Stimulated activated CD4-positive, alpha-beta T cell treated with anti-CD3 and anti-CD28 coated beads, TNF-alpha, amount 100 ng/mL, for 48 hours (primary cell): ENCODE measurements at regions not wholly inside any gene's neighbourhood (a gene's known extent, or its start where the extent isn't known, plus 50 kb on each side); places are given as distances from the start of the nearest gene placed in this dataset.

Experiments used
- DNase-seq, 3 donors: peaks; one replicate each; pipeline ENCODE4 v3.0.0-alpha.2; 2020; ENCODE audit warnings: low read depth in 3 of 3

GRCh38 chr3:23046536-23046935 is 156.6 kb upstream of the UBE2E2 start:
- no peak for DNase-seq

- DNase-seq = no peak
These were observed 151.6 kb upstream of the UBE2E2 start for GRCh38 chr3:23051240-23052140.

GRCh38 chr3:23052208-23052607 is 150.9 kb upstream of the UBE2E2 start:
- DNase-seq = no peak

DNA sequence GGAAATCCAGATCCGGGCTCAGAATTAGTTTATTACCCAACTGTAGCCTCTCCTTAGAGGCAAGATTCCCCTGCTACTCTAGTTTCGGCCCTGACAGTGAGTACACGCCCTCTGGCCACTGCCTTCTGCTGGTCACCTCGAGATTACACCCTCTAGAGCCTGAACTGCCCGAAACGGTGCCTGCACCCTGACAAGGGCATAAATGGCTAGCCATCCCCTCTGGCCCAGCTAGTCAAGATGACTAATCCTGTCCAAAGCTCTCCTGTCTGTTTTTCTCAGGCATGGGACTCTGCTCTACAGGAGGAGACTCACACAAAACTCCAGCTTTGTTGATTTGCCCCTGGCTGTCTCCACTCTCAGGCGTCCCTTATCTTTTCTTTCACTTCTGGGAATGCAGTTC is 150.5 kb upstream of the UBE2E2 start:
- no peak for DNase-seq

- DNase-seq = no peak
These were observed 147.3 kb upstream of the UBE2E2 start for GRCh38 chr3:23055733-23056376.

DNA sequence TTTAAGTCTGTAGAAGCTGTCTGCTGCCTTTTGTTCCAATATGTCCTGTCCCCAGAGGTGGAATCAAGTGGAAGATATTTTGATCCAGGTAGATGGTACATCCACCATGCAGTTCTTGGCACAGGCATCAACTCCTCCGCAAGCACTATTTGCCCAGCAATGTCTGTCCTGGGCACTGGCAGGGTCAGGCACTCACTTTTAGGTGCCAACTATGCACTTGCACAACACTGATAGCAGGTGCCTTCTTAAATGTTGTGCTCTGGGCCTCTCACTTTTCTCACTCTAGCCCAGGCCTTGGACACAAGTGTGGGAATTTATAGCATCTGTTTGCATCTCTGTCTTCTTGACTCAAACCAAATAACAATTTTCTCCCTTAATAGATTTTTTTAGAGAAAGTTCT is 140.5 kb upstream of the UBE2E2 start:
- DNase-seq = no peak

DNA sequence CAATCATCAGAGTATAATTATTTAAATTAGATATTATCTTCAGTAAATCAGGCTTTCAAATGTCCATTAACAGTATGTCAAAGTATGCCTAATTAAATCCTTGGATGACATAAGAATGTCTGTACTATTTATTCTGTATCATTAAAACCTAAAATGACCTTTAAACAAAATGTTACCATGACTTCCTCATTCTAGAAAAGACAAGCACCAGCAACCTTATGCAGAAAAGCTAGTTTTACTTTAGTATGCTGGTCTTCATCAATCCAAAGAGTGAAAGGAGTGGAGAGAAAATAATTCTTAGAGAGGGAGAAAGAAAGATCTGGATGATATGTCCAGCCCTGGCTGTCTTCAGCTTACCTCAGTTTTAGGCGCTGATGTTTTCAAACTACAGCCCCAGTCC is 140.1 kb upstream of the UBE2E2 start:
- no peak for DNase-seq

DNA sequence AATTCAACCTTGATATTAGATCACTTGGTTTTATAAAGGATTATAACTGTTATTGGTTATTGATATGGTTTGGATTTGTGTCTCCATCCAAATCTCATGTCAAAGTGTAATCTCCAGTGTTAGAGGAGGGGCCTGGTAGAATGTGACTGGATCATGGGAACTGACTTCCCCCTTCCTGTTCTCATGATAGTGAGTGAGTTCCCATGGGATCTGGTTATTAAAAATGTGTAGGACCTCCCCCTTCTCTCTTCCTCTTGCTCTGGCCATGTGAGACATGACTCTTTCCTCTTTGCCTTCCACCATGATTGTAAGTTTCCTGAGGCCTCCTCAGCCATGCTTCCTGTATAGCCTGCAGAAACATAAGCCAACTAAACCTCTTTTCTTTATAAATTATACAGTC is 136.0 kb upstream of the UBE2E2 start:
- DNase-seq = no peak

- DNase-seq = no peak
These were observed 135.0 kb upstream of the UBE2E2 start for GRCh38 chr3:23068016-23068728.

DNA sequence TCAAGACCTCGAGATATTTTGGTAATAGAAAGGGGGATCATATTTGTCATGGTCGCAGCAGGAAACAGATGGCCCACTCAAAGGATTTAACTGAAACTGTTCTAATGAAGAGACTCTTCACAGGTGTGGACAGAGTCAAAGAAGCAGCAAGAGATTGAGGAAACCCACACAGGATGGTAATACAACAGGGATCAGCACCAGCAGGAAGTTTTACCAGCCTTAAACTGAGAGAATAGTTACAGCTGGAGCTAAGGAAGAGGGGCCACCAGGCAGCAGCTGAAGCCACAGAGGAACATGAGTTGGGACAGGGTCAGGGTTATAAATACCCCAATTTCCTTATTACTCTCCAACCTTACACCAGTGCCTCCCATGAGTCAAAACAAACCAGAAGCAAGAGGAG is 131.8 kb upstream of the UBE2E2 start:
- DNase-seq = no peak

DNA sequence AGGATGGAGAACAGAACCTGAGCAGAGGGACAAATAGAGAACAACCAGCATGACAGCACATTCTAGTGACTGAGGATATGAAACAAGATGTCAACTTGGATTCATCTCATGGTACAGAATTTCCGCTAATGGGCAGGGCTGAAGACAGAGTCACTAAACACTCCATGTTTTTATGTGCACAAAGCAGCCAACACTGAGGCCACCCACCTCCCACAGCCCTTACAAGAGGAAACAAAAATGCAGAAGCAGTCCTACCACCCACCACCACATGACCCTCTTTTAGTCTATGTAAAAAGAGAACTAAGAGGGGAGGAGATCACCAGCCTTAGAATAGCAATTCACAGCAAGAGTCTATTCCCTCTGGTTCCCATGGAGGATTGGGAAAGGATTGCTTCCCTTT is 131.4 kb upstream of the UBE2E2 start:
- no peak for DNase-seq

DNA sequence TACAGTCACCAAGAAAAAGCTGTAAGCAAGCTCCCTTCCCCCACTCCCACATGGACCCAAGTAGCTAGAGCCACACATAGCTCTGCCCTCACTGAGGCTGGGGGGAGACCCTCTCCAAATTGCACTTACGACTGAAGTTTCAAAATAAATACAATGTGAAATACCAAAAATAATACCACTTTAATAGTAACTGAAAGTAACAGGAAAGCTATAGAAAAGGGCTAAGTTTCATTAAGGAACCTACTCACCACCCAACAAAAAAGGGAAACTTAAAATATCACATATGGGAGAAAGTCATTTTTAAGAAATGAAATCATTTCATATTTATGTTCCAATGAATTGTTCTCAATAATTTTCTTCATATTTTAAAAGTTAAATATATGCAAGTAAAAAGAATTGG is 130.4 kb upstream of the UBE2E2 start:
- DNase-seq = no peak

GRCh38 chr3:23073724-23074305 is 129.3 kb upstream of the UBE2E2 start:
- DNase-seq = no peak

- DNase-seq = no peak
These were observed 127.6 kb upstream of the UBE2E2 start for GRCh38 chr3:23075496-23075895.

- no peak for DNase-seq
These were observed 126.7 kb upstream of the UBE2E2 start for GRCh38 chr3:23076437-23076836.

DNA sequence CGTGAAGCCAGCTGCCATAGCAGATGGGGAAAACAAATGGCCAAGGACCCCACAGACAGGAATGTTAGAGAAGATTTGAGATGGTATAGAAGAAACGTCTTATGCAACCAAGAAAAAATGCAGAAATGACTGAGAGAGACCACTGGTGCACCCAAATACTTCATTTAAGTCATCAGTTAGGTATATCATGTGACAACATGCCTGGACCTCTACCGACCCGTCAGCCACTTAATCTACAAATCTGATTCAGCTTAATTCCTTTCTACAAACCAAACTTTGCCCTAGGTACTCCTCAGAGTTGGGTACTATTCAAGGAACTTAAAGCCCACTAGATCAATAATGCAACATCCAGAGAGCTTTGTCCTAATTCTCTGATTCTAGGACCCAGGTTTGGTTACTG is 126.0 kb upstream of the UBE2E2 start:
- DNase-seq = no peak

GRCh38 chr3:23078735-23079134 is 124.4 kb upstream of the UBE2E2 start:
- no peak for DNase-seq

DNA sequence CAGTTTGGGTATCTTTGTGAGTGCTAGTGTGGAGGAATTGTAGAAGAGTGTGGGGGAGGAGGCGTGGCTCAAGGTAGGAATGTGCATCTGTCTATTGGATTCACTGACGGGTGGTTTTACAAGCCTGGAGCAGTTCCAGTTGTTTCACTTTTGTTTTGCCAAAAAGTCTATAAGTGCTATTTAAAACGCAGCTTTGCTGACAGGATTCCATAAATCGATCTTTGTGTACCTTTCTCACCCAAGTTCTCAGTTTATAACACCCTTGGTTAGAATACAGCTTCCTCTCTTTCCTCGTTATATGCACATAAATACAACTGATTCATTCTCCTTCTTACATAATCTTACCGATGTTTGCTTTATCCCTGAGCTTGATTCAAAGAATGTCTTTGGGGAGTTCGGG is 123.2 kb upstream of the UBE2E2 start:
- DNase-seq = no peak

DNA sequence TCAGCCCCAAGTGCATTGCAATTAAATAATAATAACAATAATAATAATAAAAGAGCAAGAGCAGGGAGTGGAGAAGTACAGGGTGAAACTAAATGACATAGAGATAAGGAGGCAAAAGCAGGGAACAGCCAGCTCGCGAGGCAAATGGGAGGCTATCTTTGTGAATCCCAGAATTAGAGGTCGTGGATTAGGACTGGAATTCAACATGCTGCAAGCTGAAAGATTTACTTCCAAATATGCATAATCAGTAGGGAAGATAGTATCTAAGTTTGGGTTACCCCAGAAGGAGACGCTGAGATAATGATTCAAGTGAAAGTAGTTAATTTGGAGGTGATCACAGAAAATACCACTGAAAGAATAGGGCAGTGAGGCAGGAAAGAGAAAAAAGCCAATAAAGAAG is 119.4 kb upstream of the UBE2E2 start:
- no peak for DNase-seq

GRCh38 chr3:23084367-23084766 is 118.8 kb upstream of the UBE2E2 start:
- DNase-seq = no peak

DNA sequence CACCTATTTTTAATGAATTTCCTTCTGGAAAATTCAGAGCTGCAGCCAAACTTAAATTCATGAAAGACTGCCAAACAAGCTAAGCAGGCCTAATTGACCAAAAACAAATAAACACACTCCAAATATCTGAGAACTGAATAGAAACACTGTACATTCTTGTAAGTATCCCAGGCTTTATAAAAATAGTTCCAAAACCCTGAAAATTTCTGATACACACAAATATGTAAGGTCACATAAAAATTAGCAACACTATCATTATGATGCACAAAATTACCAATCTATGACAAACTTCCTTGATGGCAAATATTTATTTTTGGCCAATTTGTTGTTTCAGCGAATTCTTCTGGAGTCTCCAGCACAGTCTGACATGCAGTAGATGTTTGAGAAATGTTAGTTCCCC is 117.9 kb upstream of the UBE2E2 start:
- no peak for DNase-seq

DNA sequence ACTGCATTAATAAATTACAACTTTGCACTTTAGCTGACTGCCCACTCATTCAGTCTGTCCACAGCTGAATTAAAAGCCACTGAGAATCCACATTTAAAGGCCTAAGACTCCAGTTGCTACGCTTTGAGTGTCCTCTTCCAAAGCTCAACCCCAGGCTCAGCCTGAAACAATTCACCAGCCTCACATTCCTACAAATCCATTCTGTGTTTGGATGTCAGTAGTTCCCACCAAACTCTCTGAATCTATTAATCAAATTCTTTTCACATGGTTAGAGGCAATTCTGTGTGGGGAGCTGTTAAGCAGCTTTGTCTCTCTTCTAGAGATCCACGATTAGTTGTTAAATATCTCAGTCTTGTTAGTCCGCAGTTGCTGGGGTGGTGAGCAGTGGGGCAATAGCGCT is 116.8 kb upstream of the UBE2E2 start:
- no peak for DNase-seq
